Thymus (tissue), 11 donors: ENCODE measurements at regions not wholly inside any gene's neighbourhood (a gene's known extent, or its start where the extent isn't known, plus 50 kb on each side); places are given as distances from the start of the nearest gene placed in this dataset.

Experiments used
- DNase-seq, 9 donors: peaks; one replicate each; pipeline ENCODE4 v3.0.0-alpha.2; 2013; ENCODE audit warnings: low spot score in 9 of 9, low read depth in 6 of 9, missing footprints in 1 of 9
- H3K27ac ChIP-seq, 2 donors: one replicate each; pipeline ENCODE4 v1.5.1; 2013; ENCODE audit warnings: control low read depth in 1 of 2, low read depth in 1 of 2, low read length in 1 of 2, mild to moderate bottlenecking in 1 of 2, moderate library complexity in 1 of 2
- H3K27me3 ChIP-seq, 2 donors: one replicate each; pipeline ENCODE4 v1.5.1; 2013; ENCODE audit warnings: low read length in 1 of 2; ENCODE audit not compliant: control insufficient read depth in 2 of 2, insufficient read depth in 1 of 2
- H3K36me3 ChIP-seq, 2 donors: one replicate each; pipeline ENCODE4 v1.5.1; 2013; ENCODE audit warnings: low read length in 1 of 2, mild to moderate bottlenecking in 1 of 2, moderate library complexity in 1 of 2; ENCODE audit not compliant: control insufficient read depth in 2 of 2, insufficient read depth in 2 of 2
- H3K4me1 ChIP-seq, 2 donors: one replicate each; pipeline ENCODE4 v1.5.1; 2013; ENCODE audit warnings: low read length in 2 of 2; ENCODE audit not compliant: control insufficient read depth in 2 of 2, insufficient read depth in 2 of 2
- H3K4me3 ChIP-seq, 2 donors: one replicate each; pipeline ENCODE4 v1.5.1; 2013; ENCODE audit warnings: low read length in 2 of 2, control low read depth in 1 of 2, mild to moderate bottlenecking in 1 of 2
- H3K9me3 ChIP-seq, 2 donors: one replicate each; pipeline ENCODE4 v1.5.1; 2013; ENCODE audit warnings: low read length in 1 of 2, mild to moderate bottlenecking in 1 of 2; ENCODE audit not compliant: control insufficient read depth in 2 of 2, insufficient read depth in 1 of 2
- WGBS: extraction: QIAGEN DNeasy Blood & Tissue Kit; methylation state at CpG from one replicate; pipeline ENCODE4 v1.1.7; 2013; 5-methylcytosine and 5-hydroxymethylcytosine counted together
- donor health status: healthy.

DNA sequence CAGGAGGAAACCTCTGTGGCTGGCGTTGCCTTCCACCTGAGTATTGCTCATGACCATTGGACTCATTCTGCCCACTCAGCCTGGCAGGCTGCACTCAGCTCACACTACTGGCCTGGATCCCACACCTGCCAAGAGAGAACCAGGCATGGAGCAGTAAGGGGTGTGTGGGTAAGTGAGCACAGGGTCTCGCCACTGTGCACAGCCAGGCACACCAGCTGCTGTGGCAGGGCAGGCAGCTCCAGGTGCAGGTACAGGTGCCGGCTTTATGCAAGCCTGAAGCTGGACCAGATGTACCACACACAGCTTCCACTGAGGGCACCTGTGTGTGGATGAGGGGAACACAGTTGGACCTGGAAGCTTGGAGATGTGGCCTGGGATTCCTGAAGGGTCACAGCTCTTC, 295.2 kb upstream of the SNX7 start:
- no peaks in the 10 kb centered on the region for H3K36me3 ChIP-seq
- WGBS, result 93% methylated on average over 3 of the region's 3 CpGs
- H3K9me3 ChIP-seq, result no peaks in the 10 kb centered on the region
- H3K27me3 ChIP-seq, result no peaks in the 10 kb centered on the region
- no peaks in the 10 kb centered on the region for H3K4me1 ChIP-seq
- H3K27ac ChIP-seq, result no peak overlapping the region
- no peak for DNase-seq
- H3K4me3 ChIP-seq, result no peak overlapping the region

DNA sequence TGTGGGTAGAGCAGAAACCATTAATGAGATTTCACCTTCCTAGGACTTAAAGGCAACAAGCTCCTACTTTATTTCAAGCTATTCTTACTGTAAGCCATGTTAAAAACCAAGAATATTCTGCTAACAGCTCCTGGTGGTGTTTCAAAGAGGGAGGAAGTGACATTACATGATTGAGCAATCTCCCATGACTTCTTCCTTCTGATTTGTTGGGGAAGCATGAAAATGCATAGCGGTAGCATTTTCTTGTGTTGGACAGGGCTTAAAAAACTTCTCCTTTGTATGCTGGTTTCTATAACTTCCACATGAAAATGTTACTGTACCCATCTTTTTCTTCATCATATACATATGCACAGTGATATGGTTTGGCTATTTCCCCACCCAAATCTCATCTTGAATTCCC, 297.0 kb upstream of the SNX7 start:
- Histone ChIP-seq H3K4me1 (no peaks in the 10 kb centered on the region), H3K9me3 (no peaks in the 10 kb centered on the region), H3K27ac (no peak overlapping the region), H3K27me3 (no peaks in the 10 kb centered on the region), H3K4me3 (no peak overlapping the region), H3K36me3 (no peaks in the 10 kb centered on the region)
- WGBS, result 100% methylated on average over 1 of the region's 1 CpG
- no peak for DNase-seq

GRCh38 chr1:98360864-98361263, 300.7 kb upstream of the SNX7 start:
- no peaks in the 10 kb centered on the region for H3K4me1 ChIP-seq
- H3K36me3 ChIP-seq, result no peaks in the 10 kb centered on the region
- DNase-seq, result no peak
- H3K9me3 ChIP-seq, result no peaks in the 10 kb centered on the region
- WGBS, result 90% methylated on average over 2 of the region's 2 CpGs
- no peaks in the 10 kb centered on the region for H3K27me3 ChIP-seq
- H3K4me3 ChIP-seq, result no peak overlapping the region
- no peak overlapping the region for H3K27ac ChIP-seq

GRCh38 chr1:98355656-98356383, 305.7 kb upstream of the SNX7 start:
- no peak overlapping the region for H3K4me3 ChIP-seq
- H3K27ac ChIP-seq, result no peak overlapping the region
- 86% methylated on average over 3 of the region's 3 CpGs for WGBS
- H3K4me1 ChIP-seq, result no peaks in the 10 kb centered on the region
- H3K27me3 ChIP-seq, result no peaks in the 10 kb centered on the region
- H3K9me3 ChIP-seq, result no peaks in the 10 kb centered on the region
- no peaks in the 10 kb centered on the region for H3K36me3 ChIP-seq
- no peak for DNase-seq

- Histone ChIP-seq H3K27ac (no peak overlapping the region), H3K9me3 (no peaks in the 10 kb centered on the region), H3K4me1 (no peaks in the 10 kb centered on the region), H3K4me3 (no peak overlapping the region), H3K36me3 (no peaks in the 10 kb centered on the region), H3K27me3 (no peaks in the 10 kb centered on the region)
- WGBS, result 97% methylated on average over 3 of the region's 3 CpGs
- DNase-seq, result no peak
These were observed 309.1 kb upstream of the SNX7 start for GRCh38 chr1:98352378-98352777.

DNA sequence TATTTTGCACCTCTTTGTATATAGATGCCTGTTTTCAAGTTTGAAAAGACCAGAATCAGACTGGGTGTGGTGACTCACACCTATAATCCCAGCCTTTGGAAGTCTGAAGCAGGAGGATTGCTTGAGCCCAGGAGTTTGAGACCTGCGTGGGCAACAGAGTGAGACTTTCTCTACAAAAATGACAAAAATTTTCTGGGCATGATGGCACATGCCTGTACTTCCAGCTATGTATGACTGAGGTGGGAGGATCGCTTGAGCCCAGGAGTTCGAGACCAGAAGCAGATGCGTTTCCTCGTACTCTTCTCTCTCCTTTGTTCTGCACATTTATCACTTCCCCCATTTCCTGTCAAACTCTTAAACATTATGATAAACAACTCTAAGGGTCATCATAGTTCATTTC, 310.0 kb upstream of the SNX7 start:
- Histone ChIP-seq H3K4me3 (no peak overlapping the region), H3K9me3 (no peaks in the 10 kb centered on the region), H3K36me3 (no peaks in the 10 kb centered on the region), H3K27me3 (no peaks in the 10 kb centered on the region), H3K27ac (no peak overlapping the region), H3K4me1 (no peaks in the 10 kb centered on the region)
- WGBS, result 43% methylated on average over 5 of the region's 5 CpGs
- DNase-seq, result no peak

GRCh38 chr1:98345417-98345816, 316.1 kb upstream of the SNX7 start:
- 92% methylated on average over 2 of the region's 2 CpGs for WGBS
- Histone ChIP-seq H3K36me3 (no peaks in the 10 kb centered on the region), H3K27me3 (no peaks in the 10 kb centered on the region), H3K27ac (no peak overlapping the region), H3K9me3 (no peaks in the 10 kb centered on the region), H3K4me3 (no peak overlapping the region), H3K4me1 (no peaks in the 10 kb centered on the region)
- no peak for DNase-seq

GRCh38 chr1:98344731-98345130, 316.8 kb upstream of the SNX7 start:
- DNase-seq, result no peak
- Histone ChIP-seq H3K4me3 (no peak overlapping the region), H3K27me3 (no peaks in the 10 kb centered on the region), H3K27ac (no peak overlapping the region), H3K4me1 (no peaks in the 10 kb centered on the region), H3K9me3 (no peaks in the 10 kb centered on the region), H3K36me3 (no peaks in the 10 kb centered on the region)
- WGBS, result 94% methylated on average over 3 of the region's 3 CpGs

- no peak overlapping the region for H3K27ac ChIP-seq
- no peaks in the 10 kb centered on the region for H3K9me3 ChIP-seq
- no peaks in the 10 kb centered on the region for H3K4me1 ChIP-seq
- no peak overlapping the region for H3K4me3 ChIP-seq
- H3K27me3 ChIP-seq, result no peaks in the 10 kb centered on the region
- no peaks in the 10 kb centered on the region for H3K36me3 ChIP-seq
- 90% methylated on average over 1 of the region's 1 CpG for WGBS
- DNase-seq, result no peak
These were observed 319.0 kb upstream of the SNX7 start for GRCh38 chr1:98342566-98342965.
